Stimulated activated CD4-positive, alpha-beta T cell treated with anti-CD3 and anti-CD28 coated beads, Interleukin-12 subunit alpha, Interleukin-12 subunit beta, amount 100 ng/mL, for 24 hours (primary cell): ENCODE measurements at regions not wholly inside any gene's neighbourhood (a gene's known extent, or its start where the extent isn't known, plus 50 kb on each side); places are given as distances from the start of the nearest gene placed in this dataset.
"Not testable (repeated sequence)": the region's sequence is repeated elsewhere in the genome, so short reads cannot be mapped to it uniquely, and the experiment has no call there.

Experiments
- DNase-seq, 2 experiments: peaks; one replicate each; pipeline ENCODE4 v3.0.0-alpha.2; 2020; ENCODE audit warnings: low read depth in 2 of 2

- DNase-seq, result no peak
These were observed 135.8 kb upstream of the CENPW start for GRCh38 chr6:126204126-126204525.

- no peak for DNase-seq
These were observed 135.3 kb upstream of the CENPW start for GRCh38 chr6:126204598-126204997.

GRCh38 chr6:126206504-126207246, 133.2 kb upstream of the CENPW start:
- DNase-seq, result no peak

- DNase-seq, result no peak
These were observed 129.4 kb upstream of the CENPW start for GRCh38 chr6:126210398-126211075.

GRCh38 chr6:126217497-126217896, 122.4 kb upstream of the CENPW start:
- DNase-seq, result no peak

GRCh38 chr6:126220901-126221300, 119.0 kb upstream of the CENPW start:
- DNase-seq, result not testable (repeated sequence)

GRCh38 chr6:126227833-126228702, 111.8 kb upstream of the CENPW start:
- DNase-seq, result no peak

- no peak for DNase-seq
These were observed 107.2 kb upstream of the CENPW start for GRCh38 chr6:126232671-126233070.

- no peak for DNase-seq
These were observed 106.7 kb upstream of the CENPW start for GRCh38 chr6:126233192-126233591.

- DNase-seq, result no peak
These were observed 104.6 kb upstream of the CENPW start for GRCh38 chr6:126235363-126235762.

GRCh38 chr6:126245077-126245476, 94.8 kb upstream of the CENPW start:
- no peak for DNase-seq

- DNase-seq, result no peak
These were observed 87.8 kb upstream of the CENPW start for GRCh38 chr6:126252154-126252553.

- no peak for DNase-seq
These were observed 86.5 kb upstream of the CENPW start for GRCh38 chr6:126253431-126253830.

GRCh38 chr6:126258150-126258549, 81.8 kb upstream of the CENPW start:
- no peak for DNase-seq

GRCh38 chr6:126261792-126262421, 78.0 kb upstream of the CENPW start:
- DNase-seq, result no peak

GRCh38 chr6:126264265-126264664, 75.7 kb upstream of the CENPW start:
- DNase-seq, result no peak

- no peak for DNase-seq
These were observed 73.3 kb upstream of the CENPW start for GRCh38 chr6:126266664-126267063.

- no peak for DNase-seq
These were observed 72.3 kb upstream of the CENPW start for GRCh38 chr6:126267626-126268025.

GRCh38 chr6:126268092-126268491, 71.8 kb upstream of the CENPW start:
- no peak for DNase-seq

GRCh38 chr6:126280287-126280686, 59.6 kb upstream of the CENPW start:
- no peak for DNase-seq

GRCh38 chr6:126285871-126286365, 54.0 kb upstream of the CENPW start:
- DNase-seq, result no peak
